Endodermal cell (in vitro differentiated cells): ENCODE measurements at regions not wholly inside any gene's neighbourhood (a gene's known extent, or its start where the extent isn't known, plus 50 kb on each side); places are given as distances from the start of the nearest gene placed in this dataset.
"Not testable (repeated sequence)": the region's sequence is repeated elsewhere in the genome, so short reads cannot be mapped to it uniquely, and the experiment has no call there.

Source experiments
- DNase-seq: peaks from one replicate; pipeline ENCODE4 v3.0.0-alpha.2; 2017
- H3K27ac ChIP-seq: 2 replicates; pipeline ENCODE4 v1.5.1; 2013; ENCODE audit warnings: mild to moderate bottlenecking, low read depth, low read length, moderate library complexity
- H3K27me3 ChIP-seq: 2 replicates; pipeline ENCODE4 v1.6.1; 2013; ENCODE audit warnings: mild to moderate bottlenecking, low read length, moderate library complexity; ENCODE audit not compliant: insufficient read depth, control insufficient read depth, poor library complexity, severe bottlenecking
- H3K36me3 ChIP-seq: 2 replicates; pipeline ENCODE4 v1.7.0; 2013; ENCODE audit warnings: mild to moderate bottlenecking, low read length, moderate library complexity; ENCODE audit not compliant: control insufficient read depth, insufficient read depth
- H3K4me1 ChIP-seq: one replicate; pipeline ENCODE4 v1.7.0; 2013; ENCODE audit warnings: low read length; ENCODE audit not compliant: control insufficient read depth, insufficient read depth
- H3K4me3 ChIP-seq: 2 replicates; pipeline ENCODE4 v1.5.1; 2013; ENCODE audit warnings: mild to moderate bottlenecking, low read length, moderate library complexity
- H3K9ac ChIP-seq: 2 replicates; pipeline ENCODE4 v1.6.1; 2013; ENCODE audit warnings: mild to moderate bottlenecking, low read length, moderate library complexity; ENCODE audit not compliant: poor library complexity, severe bottlenecking; ENCODE audit errors: extremely low read depth
- H3K9me3 ChIP-seq: 2 replicates; pipeline ENCODE4 v1.6.1; 2013; ENCODE audit warnings: mild to moderate bottlenecking, low read length, moderate library complexity; ENCODE audit not compliant: control insufficient read depth
- H3K27ac Mint-ChIP-seq: 2 replicates; pipeline ENCODE4 v1.8.0; 2020; ENCODE audit warnings: mixed read lengths
- H3K27me3 Mint-ChIP-seq: 2 replicates; pipeline ENCODE4 v1.8.0; 2021; ENCODE audit warnings: mild to moderate bottlenecking, mixed read lengths; ENCODE audit not compliant: insufficient read depth
- H3K36me3 Mint-ChIP-seq: 2 replicates; pipeline ENCODE4 v1.8.0; 2020; ENCODE audit warnings: low read depth, mixed read lengths
- H3K4me1 Mint-ChIP-seq: 2 replicates; pipeline ENCODE4 v1.8.0; 2020; ENCODE audit warnings: mixed read lengths
- H3K4me3 Mint-ChIP-seq: 2 replicates; pipeline ENCODE4 v1.8.0; 2020; ENCODE audit warnings: mild to moderate bottlenecking, moderate library complexity, mixed read lengths
- H3K9me3 Mint-ChIP-seq: 2 replicates; pipeline ENCODE4 v1.8.0; 2020; ENCODE audit warnings: mild to moderate bottlenecking, mixed read lengths
- CTCF ChIP-seq: fragments of 200-600 bp; sonication (generic); conservative IDR thresholded peaks from 2 replicates; pipeline ENCODE4 v1.5.0; 2021; ENCODE audit warnings: antibody characterized with exemption, mild to moderate bottlenecking
- WGBS, 2 experiments: methylation state at CpG; one replicate each; pipeline versions ENCODE4 v1.1.5 to v1.1.7; 2013; ENCODE audit warnings: missing lambda C conversion rate in 2 of 2, mixed read lengths in 1 of 2; ENCODE audit not compliant: insufficient coverage in 1 of 2, insufficient read length in 1 of 2; 5-methylcytosine and 5-hydroxymethylcytosine counted together

GRCh38 chr7:63065684-63066083 lies 933.0 kb upstream of the ZNF722 start:
- Histone ChIP-seq H3K27ac (no peak overlapping the region), H3K9ac (no peak overlapping the region), H3K4me1 (no peaks in the 10 kb centered on the region), H3K9me3 (peaks cover 28% of the 10 kb centered on the region), H3K27me3 (no peaks in the 10 kb centered on the region), H3K4me3 (no peak overlapping the region), H3K36me3 (no peaks in the 10 kb centered on the region)
- Mint-ChIP-seq H3K4me1 (no peaks in the 10 kb centered on the region), H3K27ac (no peak overlapping the region), H3K36me3 (peaks cover 3% of the 10 kb centered on the region), H3K9me3 (peaks cover 86% of the 10 kb centered on the region), H3K4me3 (no peak overlapping the region), H3K27me3 (no peaks in the 10 kb centered on the region)
- DNase-seq = no peak
- no peak for TF ChIP-seq CTCF
- 58 to 67% methylated on average over 2 of the region's 2 CpGs for WGBS, 2 experiments

- H3K27ac Mint-ChIP-seq, H3K9ac ChIP-seq, H3K27ac ChIP-seq, H3K36me3 ChIP-seq, DNase-seq, H3K4me3 ChIP-seq, H3K4me3 Mint-ChIP-seq, H3K36me3 Mint-ChIP-seq, H3K4me1 Mint-ChIP-seq, H3K27me3 Mint-ChIP-seq, H3K27me3 ChIP-seq, H3K4me1 ChIP-seq: not testable (repeated sequence)
- peaks cover 32% of the 10 kb centered on the region for H3K9me3 ChIP-seq
- 33 to 38% methylated on average over 1 to 2 of the region's 4 CpGs for WGBS, 2 experiments
- H3K9me3 Mint-ChIP-seq = peaks cover 91% of the 10 kb centered on the region
These were observed 932.4 kb upstream of the ZNF722 start for GRCh38 chr7:63066235-63066634.

- H3K27me3 ChIP-seq = no peaks in the 10 kb centered on the region
- Mint-ChIP-seq H3K27ac (no peak overlapping the region), H3K9me3 (peaks cover 98% of the 10 kb centered on the region), H3K4me3 (no peak overlapping the region), H3K4me1 (no peaks in the 10 kb centered on the region), H3K27me3 (no peaks in the 10 kb centered on the region), H3K36me3 (peaks cover 3% of the 10 kb centered on the region)
- H3K4me3 ChIP-seq = no peak overlapping the region
- no peak for DNase-seq
- no peak overlapping the region for H3K9ac ChIP-seq
- no peaks in the 10 kb centered on the region for H3K36me3 ChIP-seq
- no peak overlapping the region for H3K27ac ChIP-seq
- H3K9me3 ChIP-seq = peaks cover 46% of the 10 kb centered on the region
- no peaks in the 10 kb centered on the region for H3K4me1 ChIP-seq
- TF ChIP-seq CTCF = no peak
- WGBS, 2 experiments = 92% methylated on average over 23 to 42 of the region's 42 CpGs
These were observed 930.6 kb upstream of the ZNF722 start for GRCh38 chr7:63067897-63068585.

- peaks cover 5% of the 10 kb centered on the region for H3K36me3 Mint-ChIP-seq
- H3K9me3 ChIP-seq = peaks cover 57% of the 10 kb centered on the region
- DNase-seq = no peak
- H3K9ac ChIP-seq = no peak overlapping the region
- 63 to 68% methylated on average over 2 to 6 of the region's 6 CpGs for WGBS, 2 experiments
- no peaks in the 10 kb centered on the region for H3K27me3 ChIP-seq
- no peaks in the 10 kb centered on the region for H3K27me3 Mint-ChIP-seq
- no peak overlapping the region for H3K4me3 ChIP-seq
- H3K4me1 ChIP-seq = no peaks in the 10 kb centered on the region
- H3K27ac Mint-ChIP-seq = no peak overlapping the region
- no peak overlapping the region for H3K27ac ChIP-seq
- no peak overlapping the region for H3K4me3 Mint-ChIP-seq
- H3K36me3 ChIP-seq = no peaks in the 10 kb centered on the region
- H3K9me3 Mint-ChIP-seq = peaks cover 100% of the 10 kb centered on the region
- no peak for TF ChIP-seq CTCF
- no peaks in the 10 kb centered on the region for H3K4me1 Mint-ChIP-seq
These were observed 928.0 kb upstream of the ZNF722 start for GRCh38 chr7:63070696-63071095.
